Activated CD4-positive, alpha-beta T cell treated with anti-CD3 and anti-CD28 coated beads for 36 hours (primary cell): ENCODE measurements at regions not wholly inside any gene's neighbourhood (a gene's known extent, or its start where the extent isn't known, plus 50 kb on each side); places are given as distances from the start of the nearest gene placed in this dataset.

ENCODE experiments used
- ATAC-seq: fragments of 200-7000 bp; cut with Tn5 transposase; one replicate; pipeline ENCODE4 v1.10.0; 2021; ENCODE audit warnings: mild to moderate bottlenecking, moderate library complexity
- CTCF ChIA-PET: fragments of 350-600 bp; sonication (Branson Sonifier 250); formaldehyde crosslinking; loops from one replicate; lab custom pipeline; 2021; ENCODE audit warnings: antibody characterized with exemption; lab: Charles Lee
- POLR2A ChIA-PET: fragments of 350-600 bp; sonication (Branson Sonifier 250); formaldehyde crosslinking; loops from one replicate; lab custom pipeline; 2021; ENCODE audit warnings: antibody characterized with exemption, inconsistent platforms; lab: Charles Lee
- DNase-seq: peaks from one replicate; pipeline ENCODE4 v3.0.0-alpha.2; 2020
- H3K27ac Mint-ChIP-seq: one replicate; pipeline ENCODE4 v1.8.0; 2021; ENCODE audit warnings: mixed read lengths
- H3K27me3 Mint-ChIP-seq: one replicate; pipeline ENCODE4 v1.8.0; 2021; ENCODE audit warnings: mixed read lengths
- H3K36me3 Mint-ChIP-seq: one replicate; pipeline ENCODE4 v1.8.0; 2021; ENCODE audit warnings: low read depth, mixed read lengths
- H3K4me1 Mint-ChIP-seq: one replicate; pipeline ENCODE4 v1.8.0; 2021; ENCODE audit warnings: mixed read lengths
- H3K4me3 Mint-ChIP-seq: one replicate; pipeline ENCODE4 v1.8.0; 2021; ENCODE audit warnings: mild to moderate bottlenecking, moderate library complexity, mixed read lengths
- H3K9me3 Mint-ChIP-seq: one replicate; pipeline ENCODE4 v1.8.0; 2021; ENCODE audit warnings: low read depth, mixed read lengths
- intact Hi-C, 2 experiments: fragments of 100-400 bp; cut with DNase I in 1 of 2; cut with micrococcal nuclease in 1 of 2; formaldehyde crosslinking; loops; one replicate each; pipeline versions ENCODE4 v1.14.2 to v1.15.1; 2022 to 2024; cut with DNase I, micrococcal nuclease

DNA sequence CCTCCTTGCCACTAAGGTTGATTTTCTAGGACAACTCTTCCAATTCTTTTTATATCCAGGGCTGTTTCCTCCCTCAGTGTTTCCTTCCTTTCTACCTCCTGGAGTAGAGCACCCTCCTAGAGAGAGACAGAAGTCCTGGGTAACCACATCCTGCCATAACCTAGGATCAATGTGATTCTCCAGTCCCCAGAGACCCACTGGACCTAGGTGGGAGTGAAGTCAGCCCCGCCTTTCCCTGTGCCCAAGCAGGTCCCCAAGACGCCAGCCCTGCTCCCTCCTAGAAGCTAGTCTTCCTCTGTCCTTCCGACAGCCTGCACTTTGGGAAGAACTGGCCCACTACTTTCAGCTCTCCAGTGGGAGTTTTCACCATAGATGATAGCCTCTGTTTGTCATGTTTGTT lies 166.8 kb upstream of the PLEKHG7 start:
- no peak for ATAC-seq

DNA sequence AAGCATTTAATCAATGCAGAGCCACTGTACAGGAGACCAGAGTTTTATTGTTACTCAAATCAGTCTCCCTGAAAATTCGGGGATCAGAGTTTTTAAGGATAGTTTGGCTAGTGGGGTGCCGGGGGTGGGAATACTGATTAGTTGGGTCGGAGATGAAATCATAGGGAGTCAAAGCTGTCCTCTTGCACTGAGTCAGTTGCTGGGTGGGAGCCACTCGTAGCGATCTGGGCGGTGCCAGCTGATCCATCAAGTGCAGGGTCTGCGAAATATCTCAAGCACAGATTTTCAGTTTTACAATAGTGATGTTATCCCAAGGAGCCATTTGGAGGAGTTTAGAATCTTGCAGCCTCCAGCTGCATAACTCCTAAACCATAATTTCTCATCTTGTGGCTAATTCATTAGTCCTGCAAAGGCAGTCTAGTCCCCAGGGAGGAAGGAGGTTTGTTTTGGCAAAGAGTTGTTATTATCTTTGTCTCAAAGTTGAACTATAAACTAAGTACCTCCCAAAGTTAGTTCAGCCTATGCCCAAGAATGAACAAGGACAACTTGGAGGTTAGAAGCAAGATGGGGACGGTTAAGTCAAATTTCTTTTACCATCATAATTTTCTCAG lies 169.4 kb upstream of the PLEKHG7 start:
- H3K27ac Mint-ChIP-seq, result no peak overlapping the region
- intact Hi-C loops, result no loop called here
- H3K4me1 Mint-ChIP-seq, result peaks cover 25% of the 10 kb centered on the region
- no peak overlapping the region for H3K4me3 Mint-ChIP-seq
- DNase-seq (no peak), ATAC-seq (no peak)
- ChIA-PET POLR2A (no interaction called here), CTCF (interaction anchor here (1.0 kb wide), 1 partner anchor 21 kb away, joined by 3 read pairs; no protein-coding TSS in a partner anchor)
- peaks cover 3% of the 10 kb centered on the region for H3K9me3 Mint-ChIP-seq
- H3K27me3 Mint-ChIP-seq, result no peaks in the 10 kb centered on the region
- H3K36me3 Mint-ChIP-seq, result peaks cover 2% of the 10 kb centered on the region

More for the DNA sequence above, 166.8 kb upstream of the PLEKHG7 start:
- intact Hi-C loops, result no loop called here
- ChIA-PET POLR2A (no interaction called here), CTCF (no interaction called here)
- Mint-ChIP-seq H3K36me3 (peaks cover 2% of the 10 kb centered on the region), H3K27me3 (no peaks in the 10 kb centered on the region), H3K4me1 (peaks cover 40% of the 10 kb centered on the region), H3K27ac (no peak overlapping the region), H3K9me3 (peaks cover 3% of the 10 kb centered on the region), H3K4me3 (no peak overlapping the region)
- no peak for DNase-seq

DNA sequence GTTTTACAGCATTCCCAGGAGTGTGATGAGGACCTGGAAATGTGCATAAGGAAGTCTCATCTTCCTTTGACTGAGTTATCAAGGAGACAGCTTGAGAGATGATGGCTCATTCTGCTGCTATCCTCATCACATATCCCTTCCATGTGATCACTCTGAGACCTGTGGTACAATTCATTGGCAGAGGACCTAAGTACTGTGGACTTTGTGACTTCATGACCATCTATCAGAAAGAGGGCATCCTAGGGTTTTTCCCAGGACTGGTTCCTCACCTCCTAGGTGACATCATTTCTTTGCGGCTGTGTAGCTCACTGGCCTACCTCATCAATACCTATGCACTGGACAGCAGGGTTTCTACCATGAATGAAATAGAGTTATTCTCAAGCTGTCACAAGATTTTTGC lies 172.1 kb upstream of the PLEKHG7 start:
- ATAC-seq (no peak), DNase-seq (no peak)
- POLR2A ChIA-PET, result no interaction called here
- Mint-ChIP-seq H3K27ac (no peak overlapping the region), H3K27me3 (no peaks in the 10 kb centered on the region), H3K4me1 (peaks cover 15% of the 10 kb centered on the region), H3K36me3 (peaks cover 2% of the 10 kb centered on the region), H3K9me3 (peaks cover 3% of the 10 kb centered on the region), H3K4me3 (no peak overlapping the region)
- intact Hi-C loops, result no loop called here
- CTCF ChIA-PET, result interaction anchor here (1.2 kb wide), 2 partner anchors 8 to 25 kb away, joined by 3 to 4 read pairs; no protein-coding TSS in a partner anchor

DNA sequence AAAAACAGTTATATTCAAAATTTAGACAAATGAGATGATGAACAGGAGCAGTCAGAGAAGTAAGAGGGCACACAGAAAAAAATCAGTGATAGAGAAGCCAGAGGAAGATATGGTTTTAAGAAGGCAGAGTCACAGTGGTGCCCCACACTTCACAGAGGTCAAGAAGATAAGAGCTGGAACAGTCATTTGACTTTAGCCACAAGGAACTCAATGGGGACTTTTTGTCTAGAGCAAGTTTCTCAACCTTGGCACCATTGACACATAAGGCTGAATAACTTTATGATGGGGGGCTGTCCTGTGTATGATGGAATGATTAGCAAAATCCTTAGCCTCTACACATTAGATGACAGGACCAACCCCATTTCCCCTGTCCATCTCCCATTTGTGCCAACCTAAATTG lies 172.8 kb upstream of the PLEKHG7 start:
- ChIA-PET CTCF (no interaction called here), POLR2A (no interaction called here)
- ATAC-seq (peak; percentile 47), DNase-seq (no peak)
- intact Hi-C loops, result no loop called here
- peaks cover 3% of the 10 kb centered on the region for H3K9me3 Mint-ChIP-seq
- H3K27me3 Mint-ChIP-seq, result no peaks in the 10 kb centered on the region
- no peak overlapping the region for H3K4me3 Mint-ChIP-seq
- no peak overlapping the region for H3K27ac Mint-ChIP-seq
- peaks cover 15% of the 10 kb centered on the region for H3K4me1 Mint-ChIP-seq
- peaks cover 2% of the 10 kb centered on the region for H3K36me3 Mint-ChIP-seq

DNA sequence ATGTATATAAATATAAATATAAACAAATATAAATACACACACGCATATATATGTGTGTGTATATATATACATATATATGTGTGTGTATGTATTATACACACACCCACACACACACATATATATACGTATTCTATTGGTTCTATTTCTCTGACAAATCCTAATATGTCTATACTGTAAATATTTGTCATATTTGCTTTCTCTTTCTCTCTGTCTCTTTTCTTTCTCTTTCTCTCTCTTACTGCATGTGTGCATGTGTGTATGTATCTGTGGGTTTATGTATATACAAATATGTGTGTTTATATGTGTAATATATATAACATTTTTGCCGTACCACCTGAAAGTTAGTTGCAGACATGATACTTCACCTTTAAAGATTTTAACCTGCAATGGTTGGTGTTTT lies 174.2 kb upstream of the PLEKHG7 start:
- Mint-ChIP-seq H3K4me1 (peaks cover 23% of the 10 kb centered on the region), H3K27ac (no peak overlapping the region), H3K36me3 (peaks cover 7% of the 10 kb centered on the region), H3K9me3 (peaks cover 6% of the 10 kb centered on the region), H3K4me3 (no peak overlapping the region), H3K27me3 (no peaks in the 10 kb centered on the region)
- CTCF ChIA-PET, result no interaction called here
- intact Hi-C loops, result no loop called here
- DNase-seq (no peak), ATAC-seq (peak; percentile 65)
- POLR2A ChIA-PET, result no interaction called here

DNA sequence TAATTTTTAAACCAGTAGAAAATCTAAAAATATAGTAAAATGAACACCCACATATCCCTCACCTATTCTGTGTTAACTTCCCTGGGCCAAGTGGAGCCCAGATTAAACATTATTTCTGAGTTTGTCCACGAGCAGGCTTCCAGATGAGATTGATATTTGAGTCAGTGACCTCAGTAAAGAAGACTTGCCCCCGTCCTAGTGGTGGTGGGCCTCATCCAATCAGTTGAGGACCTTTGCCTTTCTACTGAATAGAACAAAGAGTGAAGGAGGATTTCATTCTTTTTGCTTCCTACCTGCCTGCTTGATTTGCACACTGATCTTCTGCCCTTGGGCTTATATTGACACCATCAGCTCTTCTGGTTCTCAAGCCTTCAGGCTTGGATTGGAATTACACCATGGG lies 174.7 kb upstream of the PLEKHG7 start:
- Mint-ChIP-seq H3K9me3 (peaks cover 6% of the 10 kb centered on the region), H3K4me1 (peaks cover 23% of the 10 kb centered on the region), H3K4me3 (no peak overlapping the region), H3K36me3 (peaks cover 9% of the 10 kb centered on the region), H3K27ac (no peak overlapping the region), H3K27me3 (no peaks in the 10 kb centered on the region)
- DNase-seq, result no peak
- ChIA-PET CTCF (no interaction called here), POLR2A (no interaction called here)
- intact Hi-C loops, result no loop called here
- peak; percentile 16 for ATAC-seq

DNA sequence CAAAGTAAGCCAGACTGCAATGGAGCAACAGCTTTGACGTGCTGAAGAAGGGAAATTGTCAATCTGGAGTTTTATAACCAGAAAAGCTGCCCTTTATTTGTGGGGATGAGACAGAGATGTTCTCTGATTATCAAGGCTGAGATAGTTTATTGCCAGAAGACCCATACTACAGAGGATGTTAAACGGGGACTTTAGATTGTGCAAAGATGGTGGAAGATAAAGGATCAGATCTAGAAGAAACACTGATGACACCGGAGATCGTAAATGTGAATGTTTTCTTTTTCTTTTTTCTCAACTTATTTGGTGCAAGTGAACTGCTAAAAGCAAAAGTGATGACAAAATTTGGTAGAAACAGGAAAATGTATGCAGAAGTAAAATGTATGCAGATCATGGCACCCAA lies 178.3 kb upstream of the PLEKHG7 start:
- POLR2A ChIA-PET, result no interaction called here
- H3K9me3 Mint-ChIP-seq, result peaks cover 7% of the 10 kb centered on the region
- DNase-seq, result no peak
- H3K4me1 Mint-ChIP-seq, result peaks cover 26% of the 10 kb centered on the region
- H3K4me3 Mint-ChIP-seq, result no peak overlapping the region
- intact Hi-C loops, result no loop called here
- H3K27ac Mint-ChIP-seq, result peak overlapping the region; percentile 7
- CTCF ChIA-PET, result interaction anchor here (1.0 kb wide), 1 partner anchor 17 kb away, joined by 3 read pairs; no protein-coding TSS in a partner anchor
- H3K27me3 Mint-ChIP-seq, result no peaks in the 10 kb centered on the region
- peaks cover 10% of the 10 kb centered on the region for H3K36me3 Mint-ChIP-seq
- ATAC-seq, result no peak

DNA sequence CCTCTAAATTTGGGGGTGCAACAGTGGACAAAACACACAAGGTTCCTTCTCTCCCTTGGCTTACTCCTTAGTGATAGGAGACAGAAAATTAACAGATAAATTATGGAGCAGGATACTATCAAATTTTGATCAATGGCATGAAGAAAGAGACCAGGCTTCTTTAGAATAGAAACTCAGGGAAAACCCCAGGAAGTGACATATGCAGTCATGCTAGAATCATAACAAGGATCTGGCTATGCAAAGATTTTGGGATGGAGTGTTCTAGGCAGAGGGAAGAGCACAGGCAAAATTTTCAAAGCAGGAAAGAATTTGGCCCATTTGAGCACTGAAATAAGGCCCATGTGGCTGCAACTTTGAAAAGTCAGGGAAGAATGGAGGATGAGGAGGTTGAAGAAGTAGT lies 182.3 kb upstream of the PLEKHG7 start:
- Mint-ChIP-seq H3K27me3 (no peaks in the 10 kb centered on the region), H3K9me3 (peaks cover 7% of the 10 kb centered on the region), H3K4me3 (no peak overlapping the region), H3K36me3 (peaks cover 10% of the 10 kb centered on the region), H3K4me1 (peaks cover 37% of the 10 kb centered on the region), H3K27ac (peak overlapping the region; percentile 48)
- CTCF ChIA-PET, result no interaction called here
- intact Hi-C loops, result no loop called here
- ATAC-seq (no peak), DNase-seq (no peak)
- POLR2A ChIA-PET, result no interaction called here

DNA sequence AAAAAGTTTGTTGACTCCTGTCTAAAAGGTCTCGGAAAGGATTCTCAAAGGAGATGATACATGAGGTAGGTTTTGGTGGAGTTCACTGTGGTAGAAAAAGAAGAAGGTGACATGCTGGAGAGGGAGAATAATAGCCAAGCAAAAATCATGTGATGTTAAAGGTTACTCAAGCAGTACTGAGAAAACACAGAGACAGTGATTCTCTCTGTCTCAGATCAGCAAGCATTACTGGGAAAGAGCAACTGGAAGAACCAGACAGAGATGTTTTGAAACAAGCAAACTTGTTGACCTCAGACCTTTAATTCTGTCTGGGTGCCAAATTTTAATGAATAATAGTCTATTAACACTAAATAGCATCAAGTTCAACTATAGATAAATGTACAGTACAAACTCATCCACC lies 183.5 kb upstream of the PLEKHG7 start:
- DNase-seq, result no peak
- H3K9me3 Mint-ChIP-seq, result peaks cover 4% of the 10 kb centered on the region
- H3K4me3 Mint-ChIP-seq, result no peak overlapping the region
- intact Hi-C loops, result no loop called here
- ATAC-seq, result no peak
- H3K27me3 Mint-ChIP-seq, result no peaks in the 10 kb centered on the region
- POLR2A ChIA-PET, result no interaction called here
- H3K27ac Mint-ChIP-seq, result peak overlapping the region; percentile 1
- peaks cover 37% of the 10 kb centered on the region for H3K4me1 Mint-ChIP-seq
- CTCF ChIA-PET, result interaction anchor here (0.6 kb wide), 1 partner anchor 533 kb away, joined by 3 read pairs; no protein-coding TSS in a partner anchor
- peaks cover 6% of the 10 kb centered on the region for H3K36me3 Mint-ChIP-seq

DNA sequence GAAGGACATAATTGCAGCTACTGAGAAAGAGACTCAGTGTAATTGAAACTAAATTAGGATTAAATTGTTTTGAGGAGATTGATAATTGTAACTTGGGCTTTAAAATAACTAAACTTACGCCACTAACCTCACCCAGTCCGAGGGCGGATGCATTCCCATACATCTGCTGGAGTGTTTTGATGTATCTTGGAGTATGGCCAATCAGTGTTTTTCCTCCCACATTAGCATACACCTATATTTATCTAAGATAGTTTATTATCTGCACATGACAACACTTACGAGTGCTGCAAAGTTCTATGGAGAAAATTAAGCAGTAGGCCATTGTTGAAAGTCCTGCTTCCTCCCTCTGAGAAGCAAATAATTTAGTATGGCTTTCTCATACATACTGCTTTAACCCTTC lies 184.7 kb upstream of the PLEKHG7 start:
- peaks cover 34% of the 10 kb centered on the region for H3K4me1 Mint-ChIP-seq

DNA sequence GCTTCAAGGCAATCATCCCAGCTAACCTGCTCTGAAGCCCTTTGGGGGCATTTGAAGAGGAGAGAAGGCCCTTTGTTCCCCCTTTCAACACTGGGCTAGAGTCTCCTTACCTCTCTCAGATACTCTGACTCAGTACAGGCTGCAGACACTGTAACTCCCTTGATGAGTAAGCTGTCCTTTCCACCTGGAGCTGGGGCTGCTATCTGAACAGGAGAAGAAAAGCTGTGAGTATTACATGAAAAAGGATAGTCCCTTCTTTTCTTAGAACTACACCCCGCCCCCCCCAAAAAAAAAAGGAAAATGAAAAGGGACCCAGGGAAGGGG lies 186.6 kb upstream of the PLEKHG7 start:
- Mint-ChIP-seq H3K4me1 (peaks cover 34% of the 10 kb centered on the region), H3K36me3 (peaks cover 3% of the 10 kb centered on the region), H3K27ac (peak overlapping the region; percentile 81), H3K4me3 (peak overlapping the region; percentile 5), H3K9me3 (peaks cover 3% of the 10 kb centered on the region), H3K27me3 (no peaks in the 10 kb centered on the region)
- intact Hi-C loops, result no loop called here
- DNase-seq (peak; percentile 50), ATAC-seq (peak; percentile 99)
- POLR2A ChIA-PET, result interaction anchor here (0.6 kb wide), 2 partner anchors 12 to 30 kb away, joined by 3 read pairs; no protein-coding TSS in a partner anchor
- CTCF ChIA-PET, result interaction anchor here (1.8 to 2.3 kb wide), 2 partner anchors 9 to 11 kb away, joined by 7 to 16 read pairs; no protein-coding TSS in a partner anchor

More for the DNA sequence above, 184.7 kb upstream of the PLEKHG7 start:
- no peaks in the 10 kb centered on the region for H3K27me3 Mint-ChIP-seq
- ChIA-PET CTCF (no interaction called here), POLR2A (no interaction called here)
- H3K27ac Mint-ChIP-seq, result no peak overlapping the region
- ATAC-seq (no peak), DNase-seq (no peak)
- H3K36me3 Mint-ChIP-seq, result peaks cover 3% of the 10 kb centered on the region
- H3K9me3 Mint-ChIP-seq, result peaks cover 6% of the 10 kb centered on the region
- no peak overlapping the region for H3K4me3 Mint-ChIP-seq
- intact Hi-C loops, result no loop called here

DNA sequence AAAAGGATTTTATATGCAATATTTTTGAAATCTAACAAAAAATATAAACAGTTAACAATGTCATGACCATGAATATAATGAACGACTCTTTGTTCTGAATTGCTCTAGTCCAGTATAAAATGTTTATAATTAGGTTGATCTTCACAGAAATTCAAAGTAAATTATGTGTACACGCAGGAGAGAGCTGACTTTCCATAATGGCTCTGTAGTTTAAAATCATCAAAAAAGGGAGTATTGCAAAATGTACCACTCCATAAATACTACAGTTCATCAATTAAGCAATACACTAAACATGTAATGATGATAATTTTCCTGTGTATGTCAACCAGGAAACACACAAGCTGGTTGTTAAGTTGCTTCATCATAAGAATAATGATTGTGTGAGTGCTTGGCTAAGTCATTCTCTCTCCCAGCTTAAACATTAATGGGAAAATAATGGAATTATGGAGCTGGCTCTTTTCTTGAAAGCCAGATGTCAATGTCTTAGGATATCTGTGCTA lies 189.5 kb upstream of the PLEKHG7 start:
- H3K27ac Mint-ChIP-seq, result no peak overlapping the region
- H3K9me3 Mint-ChIP-seq, result peaks cover 10% of the 10 kb centered on the region
- ATAC-seq (no peak), DNase-seq (no peak)
- ChIA-PET POLR2A (no interaction called here), CTCF (interaction anchor here (0.6 to 1.8 kb wide), 3 partner anchors 10 to 19 kb away, joined by 3 to 7 read pairs (median 6); no protein-coding TSS in a partner anchor)
- H3K4me1 Mint-ChIP-seq, result peaks cover 20% of the 10 kb centered on the region
- H3K27me3 Mint-ChIP-seq, result no peaks in the 10 kb centered on the region
- peaks cover 3% of the 10 kb centered on the region for H3K36me3 Mint-ChIP-seq
- H3K4me3 Mint-ChIP-seq, result no peak overlapping the region
- intact Hi-C loops, result no loop called here
